GM19397 (cell line): ENCODE measurements at regions not wholly inside any gene's neighbourhood (a gene's known extent, or its start where the extent isn't known, plus 50 kb on each side); places are given as distances from the start of the nearest gene placed in this dataset.

Experiments
- ATAC-seq: cut with Tn5 transposase; IDR thresholded peaks from one replicate; pipeline ENCODE4 v1.9.1; 2021; ENCODE audit warnings: mild to moderate bottlenecking, moderate library complexity; ENCODE audit not compliant: unreplicated experiment

- ATAC-seq: no peak
Observed at GRCh38 chr9:129403779-129404620, 216.9 kb downstream of the C9orf50 start.

- no peak for ATAC-seq
Observed at GRCh38 chr9:129402931-129403778, 217.7 kb downstream of the C9orf50 start.

GRCh38 chr9:129402371-129402739, 218.5 kb downstream of the C9orf50 start:
- no peak for ATAC-seq

- ATAC-seq: no peak
Observed at GRCh38 chr9:129401623-129402370, 219.1 kb downstream of the C9orf50 start.

GRCh38 chr9:129400971-129401622, 219.8 kb downstream of the C9orf50 start:
- no peak for ATAC-seq

- ATAC-seq: no peak
Observed at GRCh38 chr9:129400001-129400970, 220.6 kb downstream of the C9orf50 start.

- ATAC-seq: no peak
Observed at GRCh38 chr9:129399634-129399990, 221.3 kb downstream of the C9orf50 start.

GRCh38 chr9:129398961-129399633, 221.0 kb upstream of the IER5L start:
- no peak for ATAC-seq

GRCh38 chr9:129398101-129398960, 220.3 kb upstream of the IER5L start:
- no peak for ATAC-seq

- no peak for ATAC-seq
Observed at GRCh38 chr9:129397335-129397734, 219.3 kb upstream of the IER5L start.

GRCh38 chr9:129396365-129396708, 218.3 kb upstream of the IER5L start:
- ATAC-seq: no peak

GRCh38 chr9:129395633-129396364, 217.7 kb upstream of the IER5L start:
- ATAC-seq: no peak

- ATAC-seq: no peak
Observed at GRCh38 chr9:129394886-129395279, 216.8 kb upstream of the IER5L start.

- ATAC-seq: no peak
Observed at GRCh38 chr9:129394061-129394885, 216.2 kb upstream of the IER5L start.

- no peak for ATAC-seq
Observed at GRCh38 chr9:129393064-129393463, 215.0 kb upstream of the IER5L start.

GRCh38 chr9:129392093-129392541, 214.1 kb upstream of the IER5L start:
- ATAC-seq: no peak

- no peak for ATAC-seq
Observed at GRCh38 chr9:129391221-129391661, 213.2 kb upstream of the IER5L start.
